ENCODE measurements at regions not wholly inside any gene's neighbourhood (a gene's known extent, or its start where the extent isn't known, plus 50 kb on each side); places are given as distances from the start of the nearest gene placed in this dataset.
"Not testable (repeated sequence)": the region's sequence is repeated elsewhere in the genome, so short reads cannot be mapped to it uniquely, and the experiment has no call there.

DNA sequence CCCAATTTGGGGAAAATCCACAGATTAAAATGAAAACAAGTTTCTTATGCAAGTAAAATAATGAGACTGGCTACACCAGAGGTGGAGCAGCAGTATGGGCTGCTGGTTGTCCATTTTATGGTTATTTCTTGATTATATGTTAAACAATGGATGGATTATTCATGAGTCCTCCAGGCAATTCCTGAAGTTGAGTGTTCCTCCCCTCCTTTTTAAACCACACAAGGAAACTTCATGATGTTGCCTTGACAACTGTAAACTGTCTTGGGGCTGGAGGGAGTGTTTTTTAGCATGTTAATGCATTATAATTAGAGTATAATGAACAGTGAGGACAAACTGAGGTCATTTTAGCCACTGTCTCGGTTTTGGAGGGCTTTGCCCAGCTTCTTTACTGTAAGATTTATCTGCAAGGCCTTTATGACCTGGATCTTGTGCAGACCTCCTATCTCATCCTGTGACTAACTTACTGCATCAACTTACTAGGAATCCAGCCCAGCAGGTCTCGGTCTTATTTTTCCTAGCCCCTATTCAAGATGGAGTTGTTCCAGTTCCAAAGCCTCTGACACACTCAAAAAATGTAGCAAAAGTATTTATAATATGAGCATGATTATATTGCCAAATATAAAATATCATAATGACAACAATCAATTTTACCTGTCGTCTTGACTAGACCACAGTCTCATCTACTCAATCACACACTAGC, 534.0 kb downstream of the TMEM121 start:
- no peak for DNase-seq (ENCODE audit: extremely low read depth, low read depth)
- TF ChIP-seq CTCF (IDR thresholded peaks at IDR 0.05; ENCODE audit: low read depth, low read length) = no peak

DNA sequence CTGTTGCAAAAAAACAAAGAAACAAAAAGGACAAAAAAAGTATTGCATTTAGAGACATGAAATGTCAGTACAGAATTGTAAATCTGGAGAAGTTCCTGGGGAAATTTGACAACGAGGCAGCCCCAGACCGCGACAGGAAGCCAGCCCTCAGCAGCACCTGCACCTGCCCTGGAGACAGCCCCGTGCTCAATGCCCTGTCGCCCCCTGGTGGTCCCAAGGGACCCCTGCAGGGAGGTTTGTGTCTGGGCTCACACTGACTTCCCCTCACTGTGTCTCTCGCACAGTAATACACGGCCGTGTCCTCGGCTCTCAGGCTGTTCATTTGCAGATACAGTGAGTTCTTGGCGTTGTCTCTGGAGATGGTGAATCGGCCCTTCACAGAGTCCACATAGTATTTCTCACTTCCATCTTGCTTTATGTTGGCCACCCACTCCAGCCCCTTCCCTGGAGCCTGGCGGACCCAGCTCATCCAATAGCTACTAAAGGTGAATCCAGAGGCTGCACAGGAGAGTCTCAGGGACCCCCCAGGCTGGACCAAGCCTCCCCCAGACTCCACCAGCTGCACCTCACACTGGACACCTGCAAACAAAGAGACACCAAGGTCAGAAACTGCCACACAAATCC, 535.6 kb downstream of the TMEM121 start:
- DNase-seq (ENCODE audit: extremely low read depth, low read depth) = not testable (repeated sequence)

DNA sequence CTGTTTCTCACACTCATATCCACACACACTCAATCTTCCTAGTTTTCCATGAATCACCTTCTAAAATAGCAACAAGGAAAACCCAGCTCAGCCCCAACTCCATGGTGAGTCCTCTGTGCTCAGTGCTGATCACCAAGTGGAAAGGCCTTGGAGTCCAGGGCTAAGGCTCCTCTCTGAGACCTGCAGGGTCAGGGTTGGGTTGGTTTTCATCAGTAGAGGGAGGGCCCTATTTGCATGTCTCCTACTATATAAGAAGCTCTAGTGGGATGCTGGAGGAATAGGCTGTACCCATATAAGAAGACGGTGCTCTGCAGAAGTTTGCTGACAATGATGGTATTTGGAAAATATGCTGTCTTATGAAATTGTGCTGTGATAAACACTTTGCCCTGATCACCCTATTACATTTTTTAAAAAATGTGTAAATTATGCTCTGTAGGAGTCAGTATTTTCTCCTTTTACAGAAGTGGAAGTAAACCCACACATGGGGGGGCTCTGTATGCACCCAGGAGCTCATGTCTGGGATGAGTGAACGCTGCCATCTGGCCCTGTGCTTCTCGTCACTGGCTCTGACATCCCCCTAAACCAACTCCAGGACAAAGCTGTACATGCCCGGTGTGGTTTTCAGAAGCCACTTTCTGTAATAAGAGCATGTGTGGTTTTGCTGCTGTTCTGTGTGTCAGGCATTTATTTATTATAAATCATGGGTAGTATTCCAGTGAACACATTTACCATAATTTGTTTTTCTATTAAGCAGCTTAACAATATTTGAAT, 536.3 kb downstream of the TMEM121 start:
- TF ChIP-seq CTCF (IDR thresholded peaks at IDR 0.05; ENCODE audit: low read depth, low read length) = no peak

GRCh38 chr14:106067935-106068334, 541.6 kb downstream of the TMEM121 start:
- TF ChIP-seq CTCF (IDR thresholded peaks at IDR 0.05; ENCODE audit: low read depth, low read length) = no peak
- no peak for DNase-seq (ENCODE audit: extremely low read depth, low read depth)

More for the DNA sequence above, 536.3 kb downstream of the TMEM121 start:
- no peak for DNase-seq (ENCODE audit: extremely low read depth, low read depth)

- no peak for TF ChIP-seq CTCF (IDR thresholded peaks at IDR 0.05; ENCODE audit: low read depth, low read length)
- DNase-seq (ENCODE audit: extremely low read depth, low read depth) = no peak
Observed at GRCh38 chr14:106069804-106070625, 543.6 kb downstream of the TMEM121 start.

GRCh38 chr14:106080922-106081321, 554.5 kb downstream of the TMEM121 start:
- DNase-seq (ENCODE audit: extremely low read depth, low read depth) = no peak
- TF ChIP-seq CTCF (IDR thresholded peaks at IDR 0.05; ENCODE audit: low read depth, low read length) = no peak

GRCh38 chr14:106081721-106082120, 555.3 kb downstream of the TMEM121 start:
- not testable (repeated sequence) for DNase-seq (ENCODE audit: extremely low read depth, low read depth)

DNA sequence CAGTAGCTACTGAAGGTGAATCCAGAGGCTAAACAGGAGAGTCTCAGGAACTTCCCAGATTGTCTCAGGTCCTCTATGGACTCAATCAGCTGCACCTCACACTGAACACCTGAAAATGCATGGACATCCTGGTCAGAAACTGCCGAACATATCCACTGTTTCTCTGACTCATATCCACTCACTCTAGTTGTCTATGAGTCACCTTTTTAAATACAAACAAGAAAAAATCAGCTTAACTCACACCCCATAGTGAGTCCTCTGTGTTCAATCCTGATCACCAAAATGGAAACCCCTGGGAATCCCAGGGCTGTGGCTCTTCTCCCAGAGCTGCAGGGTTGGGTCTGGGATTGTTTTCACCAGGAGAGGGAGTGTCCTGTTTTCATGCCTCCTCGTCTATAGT, 556.7 kb downstream of the TMEM121 start:
- no peak for DNase-seq (ENCODE audit: extremely low read depth, low read depth)
- no peak for TF ChIP-seq CTCF (IDR thresholded peaks at IDR 0.05; ENCODE audit: low read depth, low read length)
